ENCODE measurements at regions not wholly inside any gene's neighbourhood (a gene's known extent, or its start where the extent isn't known, plus 50 kb on each side); places are given as distances from the start of the nearest gene placed in this dataset.
"Not testable (repeated sequence)": the region's sequence is repeated elsewhere in the genome, so short reads cannot be mapped to it uniquely, and the experiment has no call there.

DNA sequence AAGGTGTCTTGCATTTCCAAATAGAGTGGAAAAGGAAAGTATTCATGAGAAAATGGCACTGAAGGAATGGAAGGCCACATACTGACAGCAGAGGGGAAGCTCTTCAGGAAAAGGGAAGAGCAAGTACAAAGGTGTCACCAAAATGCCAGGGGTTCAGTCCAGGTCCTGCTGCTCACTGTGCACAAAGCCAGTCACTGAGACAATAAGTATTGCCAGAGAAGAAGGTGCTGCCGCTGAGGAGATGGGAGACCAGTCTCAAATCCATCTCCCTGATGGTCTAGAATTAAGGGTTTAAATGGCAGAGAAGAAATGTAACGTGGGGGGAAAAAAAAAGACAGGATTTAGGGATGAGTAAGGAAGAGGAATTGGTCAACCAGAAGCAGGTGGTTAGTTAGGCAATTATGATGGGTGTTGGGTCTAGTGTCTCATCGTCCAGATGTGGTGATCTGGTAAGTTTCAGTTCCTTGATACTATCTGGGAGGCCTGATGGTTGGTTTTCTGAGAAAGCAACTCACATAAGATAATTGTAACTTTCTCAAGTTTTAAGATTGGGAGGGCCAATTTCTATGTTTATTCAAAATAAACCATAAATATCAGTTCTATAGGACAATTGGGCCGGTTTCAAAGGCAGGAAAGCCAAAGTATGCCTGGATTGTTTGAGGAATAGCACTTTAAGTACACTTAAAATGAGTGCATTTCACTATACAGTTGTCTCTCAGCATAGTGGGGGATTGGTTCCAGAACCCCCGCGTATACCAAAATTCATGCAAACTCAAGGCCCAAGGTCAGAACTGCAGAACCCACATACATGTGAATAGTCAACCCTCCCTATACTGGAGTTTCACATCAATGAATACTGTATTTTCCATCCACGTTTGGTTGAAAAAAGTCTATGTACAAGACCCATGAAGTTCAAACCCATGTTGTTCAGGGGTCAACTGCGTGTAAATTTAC is 109.1 kb upstream of the DNAJC10 start:
- intact Hi-C loops (cut with DNase I): no loop called here
- no peaks in the 10 kb centered on the region for H3K27me3 ChIP-seq
- TF ChIP-seq POLR2A (IDR thresholded peaks at IDR 0.05): no peak
- TF ChIP-seq, protein P1, sequence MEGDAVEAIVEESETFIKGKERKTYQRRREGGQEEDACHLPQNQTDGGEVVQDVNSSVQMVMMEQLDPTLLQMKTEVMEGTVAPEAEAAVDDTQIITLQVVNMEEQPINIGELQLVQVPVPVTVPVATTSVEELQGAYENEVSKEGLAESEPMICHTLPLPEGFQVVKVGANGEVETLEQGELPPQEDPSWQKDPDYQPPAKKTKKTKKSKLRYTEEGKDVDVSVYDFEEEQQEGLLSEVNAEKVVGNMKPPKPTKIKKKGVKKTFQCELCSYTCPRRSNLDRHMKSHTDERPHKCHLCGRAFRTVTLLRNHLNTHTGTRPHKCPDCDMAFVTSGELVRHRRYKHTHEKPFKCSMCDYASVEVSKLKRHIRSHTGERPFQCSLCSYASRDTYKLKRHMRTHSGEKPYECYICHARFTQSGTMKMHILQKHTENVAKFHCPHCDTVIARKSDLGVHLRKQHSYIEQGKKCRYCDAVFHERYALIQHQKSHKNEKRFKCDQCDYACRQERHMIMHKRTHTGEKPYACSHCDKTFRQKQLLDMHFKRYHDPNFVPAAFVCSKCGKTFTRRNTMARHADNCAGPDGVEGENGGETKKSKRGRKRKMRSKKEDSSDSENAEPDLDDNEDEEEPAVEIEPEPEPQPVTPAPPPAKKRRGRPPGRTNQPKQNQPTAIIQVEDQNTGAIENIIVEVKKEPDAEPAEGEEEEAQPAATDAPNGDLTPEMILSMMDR (IDR thresholded peaks at IDR 0.05): no peak
- H3K27ac ChIP-seq: no peak overlapping the region
- WGBS, 4 donors: 91 to 93% (median 92%) methylated on average over 8 of the region's 8 CpGs
- ATAC-seq (no peak), DNase-seq (no peak)
- H3K4me3 ChIP-seq: no peak overlapping the region
- no peaks in the 10 kb centered on the region for H3K4me1 ChIP-seq
- H3K9me3 ChIP-seq: no peaks in the 10 kb centered on the region
- H3K36me3 ChIP-seq: no peaks in the 10 kb centered on the region

DNA sequence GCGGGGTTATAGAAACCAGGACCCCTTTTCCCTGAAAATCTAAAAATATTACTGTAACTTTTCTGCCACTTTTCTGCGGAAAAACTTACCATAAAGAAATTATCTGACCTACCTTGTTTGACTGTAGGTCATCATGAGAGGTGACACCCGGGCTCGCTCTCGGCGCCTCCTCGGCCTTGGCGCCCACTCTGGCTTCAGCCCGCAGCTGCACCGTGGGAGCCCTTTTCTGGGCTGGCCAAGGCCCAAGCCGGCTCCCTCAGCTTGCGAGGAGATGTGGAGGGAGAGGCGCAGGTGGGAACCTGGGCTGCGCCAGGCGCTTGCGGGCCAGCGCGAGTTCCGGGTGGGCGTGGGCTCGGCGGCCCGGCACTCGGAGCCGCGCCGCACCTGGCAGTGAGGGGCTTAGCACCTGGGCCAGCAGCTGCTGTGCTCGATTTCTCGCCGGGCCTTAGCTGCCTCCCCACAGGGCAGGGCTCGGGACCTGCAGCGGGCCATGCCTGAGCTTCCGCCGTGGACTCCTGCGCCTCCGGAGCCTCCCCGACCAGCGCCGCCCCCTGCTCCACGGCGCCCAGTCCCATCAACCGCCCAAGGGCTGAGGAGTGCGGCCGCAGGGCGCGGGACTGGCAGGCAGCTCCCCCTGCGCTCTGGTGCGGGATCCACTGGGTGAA is 107.7 kb upstream of the DNAJC10 start:
- DNase-seq (no peak), ATAC-seq (no peak)
- Histone ChIP-seq H3K27ac (no peak overlapping the region), H3K27me3 (no peaks in the 10 kb centered on the region), H3K9me3 (no peaks in the 10 kb centered on the region), H3K36me3 (no peaks in the 10 kb centered on the region), H3K4me3 (no peak overlapping the region), H3K4me1 (no peaks in the 10 kb centered on the region)
- WGBS, 4 donors: 91 to 95% (median 94%) methylated on average over 24 to 48 of the region's 48 CpGs
- intact Hi-C loops (cut with DNase I): no loop called here
- TF ChIP-seq, protein P1 (IDR thresholded peaks at IDR 0.05): no peak
- TF ChIP-seq POLR2A (IDR thresholded peaks at IDR 0.05): no peak

DNA sequence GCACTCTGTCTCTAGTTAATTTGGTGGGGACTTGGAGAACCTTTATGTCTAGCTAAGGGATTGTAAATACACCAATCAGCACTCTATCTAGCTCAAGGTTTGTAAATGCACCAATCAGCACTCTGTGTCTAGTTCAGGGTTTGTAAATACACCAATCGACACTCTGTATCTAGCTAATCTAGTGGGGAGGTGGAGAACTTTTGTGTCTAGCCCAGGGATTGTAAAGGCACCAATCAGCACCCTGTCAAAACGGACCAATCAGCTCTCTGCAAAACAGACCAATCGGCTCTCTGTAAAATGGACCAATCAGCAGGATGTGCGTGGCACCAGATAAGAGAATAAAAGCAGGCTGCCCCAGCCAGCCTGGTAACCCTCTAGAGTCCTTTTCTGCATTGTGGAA is 107.1 kb upstream of the DNAJC10 start:
- WGBS, 4 donors: 92 to 97% (median 94%) methylated on average over 4 of the region's 4 CpGs
- DNase-seq; ATAC-seq; H3K27me3 ChIP-seq; H3K27ac ChIP-seq; intact Hi-C loops (cut with DNase I); H3K4me3 ChIP-seq; H3K36me3 ChIP-seq; H3K4me1 ChIP-seq; H3K9me3 ChIP-seq: not testable (repeated sequence)

DNA sequence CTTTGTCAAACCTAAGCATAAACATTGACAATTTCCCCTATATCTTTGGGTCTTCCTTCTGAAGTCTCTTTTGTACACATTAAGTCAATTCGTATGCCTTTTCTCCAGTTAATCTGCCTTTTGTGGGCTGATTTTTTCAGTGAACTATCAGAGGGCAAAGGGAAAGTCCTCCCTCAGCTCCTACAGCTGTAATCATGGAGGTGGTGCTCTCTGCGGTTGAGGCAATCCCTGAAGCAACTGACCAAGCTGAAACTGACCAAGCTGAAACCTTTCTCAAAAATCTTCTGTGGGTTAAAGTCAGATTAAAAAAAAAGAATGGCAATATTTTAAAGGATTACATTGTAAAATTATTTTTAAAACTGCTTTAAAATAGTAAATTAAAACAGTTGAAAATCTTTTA is 105.8 kb upstream of the DNAJC10 start:
- intact Hi-C loops (cut with DNase I): loop anchor here in 1 of 10 donors (10.0 kb wide), 1 partner anchor 165 kb away; no protein-coding TSS in a partner anchor
- no peaks in the 10 kb centered on the region for H3K27me3 ChIP-seq
- no peak for DNase-seq
- H3K4me3 ChIP-seq: no peak overlapping the region
- WGBS, 4 donors: 80 to 92% (median 88%) methylated on average over 2 of the region's 2 CpGs
- no peak for TF ChIP-seq POLR2A (IDR thresholded peaks at IDR 0.05)
- TF ChIP-seq, protein P1 (IDR thresholded peaks at IDR 0.05): no peak
- H3K27ac ChIP-seq: no peak overlapping the region
- H3K9me3 ChIP-seq: no peaks in the 10 kb centered on the region
- no peak for ATAC-seq
- no peaks in the 10 kb centered on the region for H3K36me3 ChIP-seq
- no peaks in the 10 kb centered on the region for H3K4me1 ChIP-seq
